DOHH2 (cell line): ENCODE measurements at regions not wholly inside any gene's neighbourhood (a gene's known extent, or its start where the extent isn't known, plus 50 kb on each side); places are given as distances from the start of the nearest gene placed in this dataset.
"Not testable (repeated sequence)": the region's sequence is repeated elsewhere in the genome, so short reads cannot be mapped to it uniquely, and the experiment has no call there.

ENCODE experiments used
- H3F3A ChIP-seq: fragments of 200-600 bp; sonication (generic), shearing (Covaris generic); 2 replicates; pipeline ENCODE4 v1.6.0; 2016; ENCODE audit warnings: antibody characterized with exemption, mild to moderate bottlenecking; ENCODE audit not compliant: control insufficient read depth, insufficient read depth
- H3K27ac ChIP-seq: fragments of 200-600 bp; sonication (generic); 2 replicates; pipeline ENCODE4 v1.5.1; 2014; ENCODE audit warnings: low read depth, mild to moderate bottlenecking, low read length, moderate library complexity
- H3K27me3 ChIP-seq: fragments of 200-600 bp; sonication (generic); 2 replicates; pipeline ENCODE4 v1.6.1; 2014; ENCODE audit warnings: mild to moderate bottlenecking, low read length, mixed read lengths; ENCODE audit not compliant: control insufficient read depth
- H3K36me3 ChIP-seq: fragments of 200-600 bp; sonication (generic); 2 replicates; pipeline ENCODE4 v1.6.1; 2014; ENCODE audit warnings: mild to moderate bottlenecking, low read length, moderate library complexity, mixed read lengths; ENCODE audit not compliant: control insufficient read depth
- H3K4me1 ChIP-seq: fragments of 200-600 bp; sonication (generic); 2 replicates; pipeline ENCODE4 v1.6.1; 2014; ENCODE audit warnings: mild to moderate bottlenecking, low read length, mixed read lengths; ENCODE audit not compliant: control insufficient read depth
- H3K4me2 ChIP-seq: fragments of 200-600 bp; sonication (generic); 2 replicates; pipeline ENCODE4 v1.6.0; 2014; ENCODE audit warnings: mild to moderate bottlenecking, low read length, moderate library complexity
- H3K4me3 ChIP-seq: fragments of 200-600 bp; sonication (generic); 2 replicates; pipeline ENCODE4 v1.5.1; 2014; ENCODE audit warnings: mild to moderate bottlenecking, low read length, mixed read lengths
- H3K79me2 ChIP-seq: fragments of 200-600 bp; sonication (generic); 2 replicates; pipeline ENCODE4 v1.6.1; 2014; ENCODE audit warnings: mild to moderate bottlenecking, low read length, mixed read lengths; ENCODE audit not compliant: control insufficient read depth
- H3K9me2 ChIP-seq: fragments of 200-600 bp; sonication (generic); replicated peaks from 2 replicates; pipeline ENCODE4 v1.6.1; 2014; ENCODE audit warnings: mild to moderate bottlenecking, low read length, mixed read lengths; ENCODE audit not compliant: control insufficient read depth
- H3K9me3 ChIP-seq: fragments of 200-600 bp; sonication (generic); 2 replicates; pipeline ENCODE4 v1.6.1; 2014; ENCODE audit warnings: antibody characterized with exemption, low read length, mixed read lengths; ENCODE audit not compliant: control insufficient read depth, insufficient read depth
- H4K20me1 ChIP-seq: fragments of 200-600 bp; sonication (generic); 2 replicates; pipeline ENCODE4 v1.6.0; 2014; ENCODE audit warnings: low read depth, mild to moderate bottlenecking, antibody characterized with exemption, low read length, moderate library complexity; ENCODE audit not compliant: control insufficient read depth, insufficient read depth
- EZH2phosphoT487 ChIP-seq: fragments of 200-600 bp; sonication (generic); IDR thresholded peaks from 2 replicates; pipeline ENCODE4 v1.6.1; 2017; ENCODE audit warnings: borderline replicate concordance, mild to moderate bottlenecking, antibody characterized with exemption, low read length, moderate library complexity, mixed read lengths
- TF ChIP-seq, protein P1 (sequence below): fragments of 200-600 bp; sonication (generic); IDR thresholded peaks from one replicate; pipeline ENCODE4 v1.5.1; 2014; ENCODE audit warnings: antibody characterized with exemption, mild to moderate bottlenecking, low read depth, low read length; ENCODE audit not compliant: poor library complexity, severe bottlenecking

DNA sequence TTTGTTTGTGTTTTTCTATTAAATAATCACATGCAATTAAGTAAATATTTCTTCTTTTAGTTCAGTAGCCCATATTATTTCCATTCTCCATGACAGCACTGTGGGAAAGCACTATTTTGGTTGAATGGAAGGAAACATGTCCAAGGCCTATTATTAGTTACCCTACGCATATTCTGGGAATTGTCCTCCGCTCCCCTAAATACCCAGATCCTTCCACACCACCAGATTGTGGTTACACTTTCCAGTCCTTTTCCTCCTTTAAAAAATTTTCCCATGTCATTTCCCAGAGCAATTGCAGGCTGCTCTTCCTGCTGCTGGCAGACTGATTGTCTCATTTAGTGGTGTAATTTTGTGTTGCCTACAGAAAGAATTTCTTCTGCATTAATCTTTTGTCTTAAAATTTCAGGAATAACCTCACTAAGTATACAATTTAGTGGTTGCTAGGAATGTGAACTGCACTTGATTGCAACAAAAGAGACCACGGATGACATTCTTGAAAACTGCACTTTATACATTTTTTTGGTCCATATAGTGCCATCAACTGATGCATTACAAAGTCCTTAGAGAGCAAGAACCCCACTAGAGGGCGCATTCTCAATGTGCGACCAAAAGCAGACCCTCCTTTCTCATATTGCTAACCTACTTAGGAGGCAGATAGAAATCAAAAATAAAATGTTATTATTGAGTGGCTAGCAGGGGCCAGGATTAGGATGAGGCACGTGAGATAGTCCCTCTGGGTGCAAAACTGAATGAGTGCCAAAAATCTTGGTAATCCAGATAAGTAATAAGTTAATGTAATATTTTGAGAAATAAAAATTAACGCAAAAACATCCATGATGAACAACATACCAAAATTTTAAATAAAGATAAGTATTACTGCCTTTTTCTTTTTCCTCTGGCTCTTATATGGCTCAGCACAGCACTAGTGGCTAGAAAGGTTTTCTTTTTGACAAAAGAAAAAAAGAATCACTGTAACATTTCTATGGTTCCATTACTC is 98.8 kb upstream of the IQCM start:
- Histone ChIP-seq H3F3A (no peaks in the 10 kb centered on the region), H3K79me2 (no peaks in the 10 kb centered on the region), H3K9me2 (no peaks in the 10 kb centered on the region), H3K4me1 (no peaks in the 10 kb centered on the region), H3K27ac (no peak overlapping the region), H4K20me1 (no peaks in the 10 kb centered on the region), H3K4me3 (no peak overlapping the region), H3K36me3 (no peaks in the 10 kb centered on the region), H3K27me3 (no peaks in the 10 kb centered on the region), H3K9me3 (no peaks in the 10 kb centered on the region), H3K4me2 (no peak overlapping the region)
- TF ChIP-seq EZH2phosphoT487 = no peak
- TF ChIP-seq, protein P1, sequence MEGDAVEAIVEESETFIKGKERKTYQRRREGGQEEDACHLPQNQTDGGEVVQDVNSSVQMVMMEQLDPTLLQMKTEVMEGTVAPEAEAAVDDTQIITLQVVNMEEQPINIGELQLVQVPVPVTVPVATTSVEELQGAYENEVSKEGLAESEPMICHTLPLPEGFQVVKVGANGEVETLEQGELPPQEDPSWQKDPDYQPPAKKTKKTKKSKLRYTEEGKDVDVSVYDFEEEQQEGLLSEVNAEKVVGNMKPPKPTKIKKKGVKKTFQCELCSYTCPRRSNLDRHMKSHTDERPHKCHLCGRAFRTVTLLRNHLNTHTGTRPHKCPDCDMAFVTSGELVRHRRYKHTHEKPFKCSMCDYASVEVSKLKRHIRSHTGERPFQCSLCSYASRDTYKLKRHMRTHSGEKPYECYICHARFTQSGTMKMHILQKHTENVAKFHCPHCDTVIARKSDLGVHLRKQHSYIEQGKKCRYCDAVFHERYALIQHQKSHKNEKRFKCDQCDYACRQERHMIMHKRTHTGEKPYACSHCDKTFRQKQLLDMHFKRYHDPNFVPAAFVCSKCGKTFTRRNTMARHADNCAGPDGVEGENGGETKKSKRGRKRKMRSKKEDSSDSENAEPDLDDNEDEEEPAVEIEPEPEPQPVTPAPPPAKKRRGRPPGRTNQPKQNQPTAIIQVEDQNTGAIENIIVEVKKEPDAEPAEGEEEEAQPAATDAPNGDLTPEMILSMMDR = peak; percentile 85

DNA sequence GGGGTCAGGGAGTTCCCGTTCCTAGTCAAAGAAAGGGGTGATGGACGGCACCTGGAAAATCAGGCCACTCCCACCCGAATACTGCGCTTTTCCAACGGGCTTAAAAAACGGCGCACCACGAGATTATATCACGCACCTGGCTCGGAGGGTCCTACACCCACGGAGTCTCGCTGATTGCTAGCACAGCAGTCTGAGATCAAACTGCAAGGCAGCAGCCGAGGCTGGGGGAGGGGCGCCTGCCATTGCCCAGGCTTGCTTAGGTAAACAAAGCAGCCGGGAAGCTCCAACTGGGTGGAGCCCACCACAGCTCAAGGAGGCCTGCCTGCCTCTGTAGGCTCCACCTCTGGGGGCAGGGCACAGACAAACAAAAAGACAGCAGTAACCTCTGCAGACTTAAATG is 100.1 kb upstream of the IQCM start:
- not testable (repeated sequence) for H3K4me1 ChIP-seq, H3K36me3 ChIP-seq, H3K4me3 ChIP-seq, H3K4me2 ChIP-seq, H3K9me3 ChIP-seq, H3K27me3 ChIP-seq, H3K9me2 ChIP-seq, H3K27ac ChIP-seq, H3K79me2 ChIP-seq, H4K20me1 ChIP-seq, H3F3A ChIP-seq

DNA sequence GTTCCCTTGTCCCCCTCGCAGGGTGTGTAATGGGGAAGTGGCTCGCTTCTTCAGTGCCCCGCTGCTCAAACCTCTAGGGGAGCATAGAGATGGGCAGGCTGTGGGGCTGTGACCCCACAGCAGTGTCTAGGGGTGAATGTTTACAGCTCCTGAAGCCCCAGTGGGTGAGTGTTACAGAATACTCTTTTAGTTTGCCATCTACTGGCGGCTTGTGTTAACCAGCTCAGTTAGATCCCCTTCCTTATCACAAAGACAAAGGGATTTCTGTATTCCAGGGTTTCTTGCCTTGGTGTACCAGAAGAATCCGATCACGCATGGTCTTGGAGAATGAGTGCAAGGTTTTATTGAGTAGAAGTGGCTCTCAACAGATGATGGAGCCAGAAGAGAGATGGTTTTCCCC is 108.1 kb upstream of the IQCM start:
- Histone ChIP-seq H3K79me2 (no peaks in the 10 kb centered on the region), H4K20me1 (no peaks in the 10 kb centered on the region), H3K4me3 (no peak overlapping the region), H3K9me3 (no peaks in the 10 kb centered on the region), H3K27ac (no peak overlapping the region), H3K4me2 (no peak overlapping the region), H3F3A (no peaks in the 10 kb centered on the region), H3K9me2 (no peaks in the 10 kb centered on the region), H3K27me3 (no peaks in the 10 kb centered on the region), H3K4me1 (no peaks in the 10 kb centered on the region), H3K36me3 (no peaks in the 10 kb centered on the region)
- TF ChIP-seq EZH2phosphoT487 = no peak
- TF ChIP-seq, protein P1 = no peak

DNA sequence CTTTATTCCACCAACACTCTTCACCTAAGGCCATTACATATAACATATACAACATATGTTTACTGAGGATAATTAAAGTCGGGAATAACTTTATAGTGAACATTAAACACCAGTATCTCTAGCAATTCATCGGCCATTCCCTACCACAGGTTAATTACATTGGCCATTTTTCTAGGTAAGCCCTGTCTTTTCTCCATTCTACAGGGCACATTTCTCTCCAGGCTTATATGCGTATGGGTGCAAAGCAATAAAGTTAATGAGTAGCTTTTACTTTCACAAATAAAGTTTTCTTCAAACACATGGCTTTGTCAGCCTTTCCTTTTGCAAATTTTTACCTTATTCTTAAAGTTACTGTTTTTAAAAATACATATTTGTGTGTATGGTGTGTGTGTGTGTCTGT is 111.9 kb upstream of the IQCM start:
- TF ChIP-seq EZH2phosphoT487 = no peak
- TF ChIP-seq, protein P1 = no peak
- Histone ChIP-seq H4K20me1 (no peaks in the 10 kb centered on the region), H3F3A (no peaks in the 10 kb centered on the region), H3K4me2 (no peak overlapping the region), H3K4me3 (no peak overlapping the region), H3K9me2 (no peaks in the 10 kb centered on the region), H3K79me2 (no peaks in the 10 kb centered on the region), H3K36me3 (no peaks in the 10 kb centered on the region), H3K27me3 (no peaks in the 10 kb centered on the region), H3K4me1 (no peaks in the 10 kb centered on the region), H3K27ac (no peak overlapping the region), H3K9me3 (no peaks in the 10 kb centered on the region)
